DLD1 (cell line): ENCODE measurements at regions not wholly inside any gene's neighbourhood (a gene's known extent, or its start where the extent isn't known, plus 50 kb on each side); places are given as distances from the start of the nearest gene placed in this dataset.
"Not testable (repeated sequence)": the region's sequence is repeated elsewhere in the genome, so short reads cannot be mapped to it uniquely, and the experiment has no call there.

Source experiments
- in situ Hi-C: cut with HindIII; loops from 2 replicates; pipeline ENCODE4 v1.10.0; 2017; ENCODE audit warnings: low sequenced_read_pairs

- in situ Hi-C loops, result no loop called here
These were observed 302.3 kb upstream of the PLD5 start for GRCh38 chr1:242826701-242827336.

GRCh38 chr1:242824435-242824834 lies 299.9 kb upstream of the PLD5 start:
- in situ Hi-C loops, result no loop called here

GRCh38 chr1:242813490-242814091 lies 289.1 kb upstream of the PLD5 start:
- in situ Hi-C loops, result no loop called here

GRCh38 chr1:242811092-242811840 lies 286.8 kb upstream of the PLD5 start:
- in situ Hi-C loops, result no loop called here

- in situ Hi-C loops, result no loop called here
These were observed 281.8 kb upstream of the PLD5 start for GRCh38 chr1:242806324-242806723.

- in situ Hi-C loops, result not testable (repeated sequence)
These were observed 280.9 kb upstream of the PLD5 start for GRCh38 chr1:242805360-242805759.

GRCh38 chr1:242802973-242803372 lies 278.5 kb upstream of the PLD5 start:
- in situ Hi-C loops, result no loop called here

GRCh38 chr1:242800521-242800920 lies 276.0 kb upstream of the PLD5 start:
- in situ Hi-C loops, result no loop called here

- in situ Hi-C loops, result no loop called here
These were observed 273.4 kb upstream of the PLD5 start for GRCh38 chr1:242797856-242798255.

GRCh38 chr1:242788771-242789170 lies 264.3 kb upstream of the PLD5 start:
- in situ Hi-C loops, result loop anchor here (10.0 kb wide), 1 partner anchor 56 kb away; no protein-coding TSS in a partner anchor

GRCh38 chr1:242787968-242788367 lies 263.5 kb upstream of the PLD5 start:
- in situ Hi-C loops, result loop anchor here (10.0 kb wide), 1 partner anchor 57 kb away; no protein-coding TSS in a partner anchor

- in situ Hi-C loops, result loop anchor here (10.0 kb wide), 1 partner anchor 60 kb away; no protein-coding TSS in a partner anchor
These were observed 260.3 kb upstream of the PLD5 start for GRCh38 chr1:242784807-242785206.

- in situ Hi-C loops, result loop anchor here (10.0 kb wide), 1 partner anchor 61 kb away; no protein-coding TSS in a partner anchor
These were observed 259.6 kb upstream of the PLD5 start for GRCh38 chr1:242784084-242784483.

- in situ Hi-C loops, result no loop called here
These were observed 249.8 kb upstream of the PLD5 start for GRCh38 chr1:242774256-242774655.

- in situ Hi-C loops, result no loop called here
These were observed 245.9 kb upstream of the PLD5 start for GRCh38 chr1:242770366-242770765.

- in situ Hi-C loops, result no loop called here
These were observed 239.7 kb upstream of the PLD5 start for GRCh38 chr1:242764161-242764560.

- in situ Hi-C loops, result no loop called here
These were observed 237.1 kb upstream of the PLD5 start for GRCh38 chr1:242761556-242761955.

GRCh38 chr1:242754926-242755325 lies 230.4 kb upstream of the PLD5 start:
- in situ Hi-C loops, result no loop called here

- in situ Hi-C loops, result no loop called here
These were observed 229.6 kb upstream of the PLD5 start for GRCh38 chr1:242754125-242754524.

GRCh38 chr1:242747233-242747632 lies 222.7 kb upstream of the PLD5 start:
- in situ Hi-C loops, result no loop called here

GRCh38 chr1:242745079-242745478 lies 220.6 kb upstream of the PLD5 start:
- in situ Hi-C loops, result no loop called here
